GM12873 (cell line): ENCODE measurements at regions not wholly inside any gene's neighbourhood (a gene's known extent, or its start where the extent isn't known, plus 50 kb on each side); places are given as distances from the start of the nearest gene placed in this dataset.

ENCODE experiments used
- CTCF ChIP-seq: IDR thresholded peaks from 2 replicates; pipeline ENCODE4 v1.5.1; 2012; ENCODE audit warnings: low read depth, mild to moderate bottlenecking, moderate library complexity, low read length, control low read depth; ENCODE audit not compliant: insufficient read depth; ENCODE audit errors: missing control alignments

GRCh38 chr22:47276450-47276820, 514.0 kb downstream of the TBC1D22A start:
- TF ChIP-seq CTCF, result no peak

- TF ChIP-seq CTCF, result no peak
Measured at GRCh38 chr22:47275605-47276449, 513.4 kb downstream of the TBC1D22A start.

GRCh38 chr22:47274196-47274595, 511.7 kb downstream of the TBC1D22A start:
- no peak for TF ChIP-seq CTCF

GRCh38 chr22:47270463-47271135, 508.1 kb downstream of the TBC1D22A start:
- TF ChIP-seq CTCF, result no peak

- TF ChIP-seq CTCF, result no peak
Measured at GRCh38 chr22:47269516-47270088, 507.2 kb downstream of the TBC1D22A start.

- no peak for TF ChIP-seq CTCF
Measured at GRCh38 chr22:47267513-47268282, 505.2 kb downstream of the TBC1D22A start.
